ENCODE measurements at regions not wholly inside any gene's neighbourhood (a gene's known extent, or its start where the extent isn't known, plus 50 kb on each side); places are given as distances from the start of the nearest gene placed in this dataset.
"Not testable (repeated sequence)": the region's sequence is repeated elsewhere in the genome, so short reads cannot be mapped to it uniquely, and the experiment has no call there.

GRCh38 chr5:83802686-83803085, 82.0 kb upstream of the HAPLN1 start:
- no peak for ATAC-seq (ENCODE audit: insufficient number of reproducible peaks, low FRiP score, low read depth)

DNA sequence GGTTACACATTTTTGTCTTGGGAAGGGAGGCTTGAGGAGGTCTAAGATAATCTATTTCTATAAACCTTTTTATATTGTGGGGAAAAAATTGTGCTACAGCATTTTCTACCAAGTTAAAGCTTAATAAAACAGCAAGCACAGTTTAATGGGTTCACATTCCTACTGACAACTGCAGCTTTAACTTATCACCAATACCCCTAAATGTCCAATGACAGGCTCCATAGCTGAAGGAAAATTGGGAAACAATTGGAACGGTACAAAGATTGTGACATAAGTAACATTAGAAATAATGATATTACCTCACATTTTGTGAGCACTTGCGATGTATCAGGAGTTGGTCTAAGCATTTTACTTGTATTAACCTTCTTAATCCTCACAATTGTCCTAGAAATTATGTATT, 79.5 kb upstream of the HAPLN1 start:
- H3K9me3 ChIP-seq = no peaks in the 10 kb centered on the region
- no peak overlapping the region for H3K27ac ChIP-seq
- no peak for TF ChIP-seq CTCF (IDR thresholded peaks at IDR 0.05)
- no peaks in the 10 kb centered on the region for H3K36me3 ChIP-seq
- no peaks in the 10 kb centered on the region for H3K4me1 ChIP-seq (ENCODE audit: control insufficient read depth in 1 of 2, low read depth in 2 of 2)
- ATAC-seq (ENCODE audit: insufficient number of reproducible peaks, low FRiP score, low read depth) (no peak), DNase-seq (ENCODE audit: low spot score) (no peak)
- H3K27me3 ChIP-seq (replicated peaks; ENCODE audit: insufficient read depth) = no peaks in the 10 kb centered on the region
- H3K4me3 ChIP-seq = no peak overlapping the region

More at GRCh38 chr5:83802686-83803085, 82.0 kb upstream of the HAPLN1 start:
- no peak overlapping the region for H3K27ac ChIP-seq
- H3K27me3 ChIP-seq (replicated peaks; ENCODE audit: insufficient read depth) = no peaks in the 10 kb centered on the region
- H3K4me3 ChIP-seq = no peak overlapping the region
- no peaks in the 10 kb centered on the region for H3K36me3 ChIP-seq
- no peak for TF ChIP-seq CTCF (IDR thresholded peaks at IDR 0.05)
- no peaks in the 10 kb centered on the region for H3K9me3 ChIP-seq
- no peaks in the 10 kb centered on the region for H3K4me1 ChIP-seq (ENCODE audit: control insufficient read depth in 1 of 2, low read depth in 2 of 2)
- no peak for DNase-seq (ENCODE audit: low spot score)

DNA sequence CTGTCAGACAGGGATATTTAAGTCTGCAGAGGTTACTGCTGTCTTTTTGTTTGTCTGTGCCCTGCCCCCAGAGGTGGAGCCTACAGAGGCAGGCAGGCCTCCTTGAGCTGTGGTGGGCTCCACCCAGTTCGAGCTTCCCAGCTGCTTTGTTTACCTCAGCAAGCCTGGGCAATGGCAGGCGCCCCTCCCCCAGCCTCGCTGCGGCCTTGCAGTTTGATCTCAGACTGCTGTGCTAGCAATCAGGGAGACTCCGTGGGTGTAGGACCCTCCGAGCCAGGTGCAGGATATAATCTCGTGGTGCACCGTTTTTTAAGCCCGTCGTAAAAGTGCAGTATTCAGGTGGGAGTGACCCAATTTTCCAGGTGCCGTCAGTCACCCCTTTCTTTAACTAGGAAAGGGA, 78.4 kb upstream of the HAPLN1 start:
- not testable (repeated sequence) for DNase-seq (ENCODE audit: low spot score); H3K36me3 ChIP-seq; H3K4me3 ChIP-seq; H3K4me1 ChIP-seq (ENCODE audit: control insufficient read depth in 1 of 2, low read depth in 2 of 2); ATAC-seq (ENCODE audit: insufficient number of reproducible peaks, low FRiP score, low read depth); H3K27me3 ChIP-seq (replicated peaks; ENCODE audit: insufficient read depth); H3K27ac ChIP-seq; H3K9me3 ChIP-seq

DNA sequence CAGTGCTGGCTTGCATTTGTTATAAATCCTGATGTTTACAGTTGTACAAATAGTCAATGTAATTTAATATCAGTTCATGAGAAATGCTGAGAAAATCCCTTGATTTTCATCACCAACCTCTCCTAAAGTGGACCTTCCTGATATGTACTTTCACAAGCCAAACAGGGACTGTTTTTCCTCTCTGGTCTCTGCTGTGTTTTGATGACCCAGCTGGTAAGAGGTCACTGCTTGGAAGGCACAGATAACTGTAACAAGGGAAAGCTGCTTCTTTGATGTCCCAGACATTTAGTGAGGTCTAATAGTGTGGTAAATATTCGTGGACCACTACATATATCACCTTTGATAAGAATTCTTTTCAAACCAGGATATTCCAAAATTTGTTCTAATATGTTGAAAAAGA, 68.7 kb upstream of the HAPLN1 start:
- DNase-seq (ENCODE audit: low spot score) (no peak), ATAC-seq (ENCODE audit: insufficient number of reproducible peaks, low FRiP score, low read depth) (no peak)
- H3K36me3 ChIP-seq = no peaks in the 10 kb centered on the region
- no peaks in the 10 kb centered on the region for H3K4me1 ChIP-seq (ENCODE audit: control insufficient read depth in 1 of 2, low read depth in 2 of 2)
- H3K4me3 ChIP-seq = no peak overlapping the region
- no peaks in the 10 kb centered on the region for H3K9me3 ChIP-seq
- no peak for TF ChIP-seq CTCF (IDR thresholded peaks at IDR 0.05)
- no peaks in the 10 kb centered on the region for H3K27me3 ChIP-seq (replicated peaks; ENCODE audit: insufficient read depth)
- no peak overlapping the region for H3K27ac ChIP-seq

GRCh38 chr5:83787631-83788030, 67.0 kb upstream of the HAPLN1 start:
- no peaks in the 10 kb centered on the region for H3K36me3 ChIP-seq
- no peak for DNase-seq (ENCODE audit: low spot score)
- ATAC-seq (ENCODE audit: insufficient number of reproducible peaks, low FRiP score, low read depth) = no peak

More at GRCh38 chr5:83787631-83788030, 67.0 kb upstream of the HAPLN1 start:
- H3K27ac ChIP-seq = no peak overlapping the region
- TF ChIP-seq CTCF (IDR thresholded peaks at IDR 0.05) = no peak
- H3K9me3 ChIP-seq = no peaks in the 10 kb centered on the region
- no peaks in the 10 kb centered on the region for H3K27me3 ChIP-seq (replicated peaks; ENCODE audit: insufficient read depth)
- no peak overlapping the region for H3K4me3 ChIP-seq
- H3K4me1 ChIP-seq (ENCODE audit: control insufficient read depth in 1 of 2, low read depth in 2 of 2) = no peaks in the 10 kb centered on the region

Data from thoracic aorta (tissue), 2 donors.